OCI-LY3 (cell line): ENCODE measurements at regions not wholly inside any gene's neighbourhood (a gene's known extent, or its start where the extent isn't known, plus 50 kb on each side); places are given as distances from the start of the nearest gene placed in this dataset.

Experiments used
- H2AFZ ChIP-seq: fragments of 200-600, 300-600 bp; shearing (Covaris generic); 2 replicates; pipeline ENCODE4 v1.6.0; 2014; ENCODE audit warnings: antibody characterized with exemption, low read depth, low read length
- H3K27ac ChIP-seq: fragments of 200-600, 300-600 bp; sonication (generic); 2 replicates; pipeline ENCODE4 v1.5.1; 2014; ENCODE audit warnings: mild to moderate bottlenecking, low read length, moderate library complexity, mixed read lengths
- H3K27me3 ChIP-seq: fragments of 200-600, 300-600 bp; sonication (generic); 2 replicates; pipeline ENCODE4 v1.6.1; 2014; ENCODE audit warnings: low read depth, low read length, mixed read lengths
- H3K36me3 ChIP-seq: fragments of 200-600, 300-600 bp; sonication (generic); replicated peaks from 2 replicates; pipeline ENCODE3; 2014; ENCODE audit warnings: low read depth, low read length, mixed read lengths
- H3K4me1 ChIP-seq: fragments of 300-600, 200-600 bp; sonication (generic); 2 replicates; pipeline ENCODE4 v1.6.1; 2014; ENCODE audit warnings: low read length, mixed read lengths
- H3K4me2 ChIP-seq: fragments of 200-600, 300-600 bp; sonication (generic); 2 replicates; pipeline ENCODE4 v1.6.1; 2014; ENCODE audit warnings: low read length, mixed read lengths
- H3K4me3 ChIP-seq: fragments of 300-600, 200-600 bp; sonication (generic); 2 replicates; pipeline ENCODE4 v1.5.1; 2014; ENCODE audit warnings: antibody characterized with exemption, mild to moderate bottlenecking, low read length, moderate library complexity
- H3K79me2 ChIP-seq: fragments of 300-600, 200-600 bp; shearing (Covaris generic); 2 replicates; pipeline ENCODE4 v1.6.1; 2014; ENCODE audit warnings: mild to moderate bottlenecking, low read length, mixed read lengths
- H3K9ac ChIP-seq: fragments of 300-600, 200-600 bp; shearing (Covaris generic); 2 replicates; pipeline ENCODE4 v1.6.0; 2014; ENCODE audit warnings: mild to moderate bottlenecking, low read length, moderate library complexity
- H3K9me3 ChIP-seq: fragments of 200-600, 300-600 bp; shearing (Covaris generic); 2 replicates; pipeline ENCODE4 v1.6.1; 2014; ENCODE audit warnings: low read length, mixed read lengths; ENCODE audit not compliant: insufficient read depth
- H4K20me1 ChIP-seq: fragments of 200-600, 300-600 bp; sonication (generic); 2 replicates; pipeline ENCODE4 v1.6.1; 2016; ENCODE audit warnings: low read length, mixed read lengths; ENCODE audit not compliant: insufficient read depth
- EZH2phosphoT487 ChIP-seq: fragments of 200-600 bp; shearing (Covaris generic); IDR thresholded peaks from 2 replicates; pipeline ENCODE4 v1.6.1; 2018; ENCODE audit warnings: antibody characterized with exemption, mixed run types, low read depth
- TF ChIP-seq, protein P1 (sequence below): fragments of 200-600, 300-600 bp; sonication (generic); IDR thresholded peaks from 2 replicates; pipeline ENCODE4 v1.5.1; 2014; ENCODE audit warnings: antibody characterized with exemption, low read length, low read depth

- Histone ChIP-seq H3K36me3 (no peaks in the 10 kb centered on the region), H3K4me1 (peaks cover under 1% of the 10 kb centered on the region; the same call in 1 of the 2 replicates)
Observed at GRCh38 chrX:109264878-109265277, 217.0 kb downstream of the GUCY2F start.

GRCh38 chrX:109261279-109261678 lies 220.6 kb downstream of the GUCY2F start:
- H3K27me3 ChIP-seq = no peaks in the 10 kb centered on the region
- no peaks in the 10 kb centered on the region for H3K4me1 ChIP-seq
- no peak overlapping the region for H3K4me3 ChIP-seq
- no peaks in the 10 kb centered on the region for H4K20me1 ChIP-seq
- H3K4me2 ChIP-seq = no peak overlapping the region
- H2AFZ ChIP-seq = no peak overlapping the region
- TF ChIP-seq EZH2phosphoT487 = no peak
- TF ChIP-seq, protein P1, sequence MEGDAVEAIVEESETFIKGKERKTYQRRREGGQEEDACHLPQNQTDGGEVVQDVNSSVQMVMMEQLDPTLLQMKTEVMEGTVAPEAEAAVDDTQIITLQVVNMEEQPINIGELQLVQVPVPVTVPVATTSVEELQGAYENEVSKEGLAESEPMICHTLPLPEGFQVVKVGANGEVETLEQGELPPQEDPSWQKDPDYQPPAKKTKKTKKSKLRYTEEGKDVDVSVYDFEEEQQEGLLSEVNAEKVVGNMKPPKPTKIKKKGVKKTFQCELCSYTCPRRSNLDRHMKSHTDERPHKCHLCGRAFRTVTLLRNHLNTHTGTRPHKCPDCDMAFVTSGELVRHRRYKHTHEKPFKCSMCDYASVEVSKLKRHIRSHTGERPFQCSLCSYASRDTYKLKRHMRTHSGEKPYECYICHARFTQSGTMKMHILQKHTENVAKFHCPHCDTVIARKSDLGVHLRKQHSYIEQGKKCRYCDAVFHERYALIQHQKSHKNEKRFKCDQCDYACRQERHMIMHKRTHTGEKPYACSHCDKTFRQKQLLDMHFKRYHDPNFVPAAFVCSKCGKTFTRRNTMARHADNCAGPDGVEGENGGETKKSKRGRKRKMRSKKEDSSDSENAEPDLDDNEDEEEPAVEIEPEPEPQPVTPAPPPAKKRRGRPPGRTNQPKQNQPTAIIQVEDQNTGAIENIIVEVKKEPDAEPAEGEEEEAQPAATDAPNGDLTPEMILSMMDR = no peak
- H3K27ac ChIP-seq = no peak overlapping the region
- H3K9me3 ChIP-seq = no peaks in the 10 kb centered on the region
- H3K79me2 ChIP-seq = no peaks in the 10 kb centered on the region
- H3K9ac ChIP-seq = no peak overlapping the region
- no peaks in the 10 kb centered on the region for H3K36me3 ChIP-seq

More at GRCh38 chrX:109264878-109265277, 217.0 kb downstream of the GUCY2F start:
- no peaks in the 10 kb centered on the region for H3K79me2 ChIP-seq
- H3K9ac ChIP-seq = no peak overlapping the region
- H2AFZ ChIP-seq = no peak overlapping the region
- no peak for TF ChIP-seq EZH2phosphoT487
- TF ChIP-seq, protein P1 = no peak
- no peaks in the 10 kb centered on the region for H3K9me3 ChIP-seq
- H4K20me1 ChIP-seq = no peaks in the 10 kb centered on the region
- H3K4me2 ChIP-seq = no peak overlapping the region
- no peak overlapping the region for H3K4me3 ChIP-seq
- H3K27me3 ChIP-seq = peaks cover 22% of the 10 kb centered on the region
- no peak overlapping the region for H3K27ac ChIP-seq

DNA sequence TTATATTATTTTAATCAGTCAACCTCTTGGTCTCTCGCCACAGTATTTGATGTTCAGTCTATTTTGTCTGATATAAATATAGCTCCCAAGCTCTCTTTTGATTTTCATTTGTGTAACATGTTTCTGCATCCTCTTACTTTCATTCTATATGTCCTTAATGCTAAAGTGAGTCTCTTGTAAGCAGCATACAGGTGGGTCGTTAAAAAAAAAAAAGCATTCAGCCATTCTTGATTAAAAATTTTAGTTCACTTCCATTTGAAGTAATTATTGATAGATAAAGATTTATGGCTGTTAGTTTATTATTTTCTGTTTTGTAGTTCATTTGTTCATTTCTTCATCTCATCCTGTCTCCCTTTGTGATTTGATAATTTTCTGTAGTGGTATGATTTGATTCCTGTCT lies 229.1 kb downstream of the GUCY2F start:
- Histone ChIP-seq H3K27me3 (no peaks in the 10 kb centered on the region), H3K9me3 (no peaks in the 10 kb centered on the region), H3K36me3 (no peaks in the 10 kb centered on the region), H3K4me1 (0 out of 2 replicates have a peak, but pooled peaks cover 3% of the 10 kb centered on the region), H3K79me2 (no peaks in the 10 kb centered on the region), H3K4me3 (no peak overlapping the region), H2AFZ (no peak overlapping the region), H3K4me2 (no peak overlapping the region), H3K27ac (no peak overlapping the region), H4K20me1 (no peaks in the 10 kb centered on the region), H3K9ac (no peak overlapping the region)
- TF ChIP-seq EZH2phosphoT487 = no peak

GRCh38 chrX:109218761-109219160 lies 263.1 kb downstream of the GUCY2F start:
- Histone ChIP-seq H3K27me3 (no peaks in the 10 kb centered on the region), H3K36me3 (no peaks in the 10 kb centered on the region)
- no peak for TF ChIP-seq EZH2phosphoT487
- TF ChIP-seq, protein P1 = no peak

More at GRCh38 chrX:109218761-109219160, 263.1 kb downstream of the GUCY2F start:
- Histone ChIP-seq H2AFZ (no peak overlapping the region), H3K4me2 (no peak overlapping the region), H3K79me2 (no peaks in the 10 kb centered on the region), H4K20me1 (no peaks in the 10 kb centered on the region), H3K9ac (no peak overlapping the region), H3K4me3 (no peak overlapping the region), H3K4me1 (peaks cover 4% of the 10 kb centered on the region; the same call in 1 of the 2 replicates), H3K9me3 (no peaks in the 10 kb centered on the region), H3K27ac (no peak overlapping the region)
